ENCODE measurements at regions not wholly inside any gene's neighbourhood (a gene's known extent, or its start where the extent isn't known, plus 50 kb on each side); places are given as distances from the start of the nearest gene placed in this dataset.

DNA sequence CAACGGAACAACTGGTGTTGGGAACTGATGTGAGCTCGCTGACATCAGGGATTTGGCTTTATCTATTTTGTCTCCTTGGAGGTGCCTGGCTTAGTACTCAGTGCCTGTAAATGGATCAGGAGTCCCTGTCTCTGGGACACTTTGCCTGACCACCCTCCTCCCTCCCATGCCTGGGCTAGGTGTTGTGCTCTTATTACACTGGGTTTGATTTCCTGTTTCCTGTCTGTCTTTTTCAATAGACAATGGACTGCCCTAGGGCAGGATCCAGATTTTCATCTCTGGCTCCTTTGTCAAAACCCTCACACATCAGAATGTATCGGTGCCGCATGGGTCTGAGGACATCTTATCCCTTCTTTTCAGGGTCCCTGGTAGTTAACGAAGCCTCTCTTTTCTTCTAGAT lies 223.6 kb upstream of the ASIC2 start:
- Mint-ChIP-seq H3K4me1 (ENCODE audit: low read depth) (no peaks in the 10 kb centered on the region), H3K4me3 (no peak overlapping the region), H3K27ac (no peak overlapping the region), H3K9me3 (peaks cover 64% of the 10 kb centered on the region), H3K36me3 (ENCODE audit: low read depth) (no peaks in the 10 kb centered on the region), H3K27me3 (ENCODE audit: insufficient read depth) (no peaks in the 10 kb centered on the region)
- TF ChIP-seq, protein P1, sequence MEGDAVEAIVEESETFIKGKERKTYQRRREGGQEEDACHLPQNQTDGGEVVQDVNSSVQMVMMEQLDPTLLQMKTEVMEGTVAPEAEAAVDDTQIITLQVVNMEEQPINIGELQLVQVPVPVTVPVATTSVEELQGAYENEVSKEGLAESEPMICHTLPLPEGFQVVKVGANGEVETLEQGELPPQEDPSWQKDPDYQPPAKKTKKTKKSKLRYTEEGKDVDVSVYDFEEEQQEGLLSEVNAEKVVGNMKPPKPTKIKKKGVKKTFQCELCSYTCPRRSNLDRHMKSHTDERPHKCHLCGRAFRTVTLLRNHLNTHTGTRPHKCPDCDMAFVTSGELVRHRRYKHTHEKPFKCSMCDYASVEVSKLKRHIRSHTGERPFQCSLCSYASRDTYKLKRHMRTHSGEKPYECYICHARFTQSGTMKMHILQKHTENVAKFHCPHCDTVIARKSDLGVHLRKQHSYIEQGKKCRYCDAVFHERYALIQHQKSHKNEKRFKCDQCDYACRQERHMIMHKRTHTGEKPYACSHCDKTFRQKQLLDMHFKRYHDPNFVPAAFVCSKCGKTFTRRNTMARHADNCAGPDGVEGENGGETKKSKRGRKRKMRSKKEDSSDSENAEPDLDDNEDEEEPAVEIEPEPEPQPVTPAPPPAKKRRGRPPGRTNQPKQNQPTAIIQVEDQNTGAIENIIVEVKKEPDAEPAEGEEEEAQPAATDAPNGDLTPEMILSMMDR (IDR thresholded peaks at IDR 0.05): no peak
- DNase-seq: no peak

DNA sequence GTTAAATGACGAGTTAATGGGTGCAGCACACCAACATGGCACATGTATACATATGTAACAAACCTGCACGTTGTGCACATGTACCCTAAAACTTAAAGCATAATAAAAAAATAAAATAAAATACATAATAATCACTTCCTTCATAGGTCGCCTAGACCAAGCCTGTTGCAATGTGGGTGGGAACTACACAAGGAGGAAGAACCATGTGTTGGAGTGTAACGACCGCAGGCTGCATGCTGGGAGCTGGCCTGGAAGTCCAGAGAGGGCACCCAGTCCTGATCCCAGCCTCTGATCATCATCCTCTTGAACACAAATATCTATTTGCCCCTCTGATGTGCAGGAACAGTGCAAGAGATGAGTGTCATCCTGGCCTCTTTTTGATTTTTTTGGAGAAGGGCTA lies 224.7 kb upstream of the ASIC2 start:
- no peak overlapping the region for H3K4me3 Mint-ChIP-seq
- H3K9me3 Mint-ChIP-seq: peaks cover 67% of the 10 kb centered on the region
- no peaks in the 10 kb centered on the region for H3K4me1 Mint-ChIP-seq (ENCODE audit: low read depth)
- no peak overlapping the region for H3K27ac Mint-ChIP-seq
- no peaks in the 10 kb centered on the region for H3K36me3 Mint-ChIP-seq (ENCODE audit: low read depth)
- H3K27me3 Mint-ChIP-seq (ENCODE audit: insufficient read depth): 0 out of 2 replicates have a peak, but pooled peaks cover 2% of the 10 kb centered on the region
- DNase-seq: no peak
- TF ChIP-seq, protein P1 (IDR thresholded peaks at IDR 0.05): no peak

DNA sequence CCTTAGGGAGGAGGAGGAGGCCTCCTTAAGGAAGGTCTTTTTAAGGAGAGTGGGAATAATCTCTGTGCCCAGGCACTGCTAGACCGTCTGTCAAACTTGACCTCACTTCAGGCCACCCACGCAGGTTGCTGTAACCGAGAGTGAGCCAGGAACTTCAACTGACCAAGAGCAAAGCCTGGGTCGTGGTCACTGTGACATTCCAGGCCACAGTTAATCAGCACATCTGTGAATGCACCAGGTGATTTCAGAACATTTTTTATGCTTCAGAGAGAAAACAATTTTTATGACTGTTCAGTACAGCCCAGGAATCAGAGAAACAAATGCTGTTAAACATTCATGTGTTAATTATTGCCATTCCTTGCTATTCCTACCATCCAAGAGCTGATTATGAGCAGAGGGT lies 226.6 kb upstream of the ASIC2 start:
- H3K27me3 Mint-ChIP-seq (ENCODE audit: insufficient read depth): peaks cover 2% of the 10 kb centered on the region; the same call in 1 of the 2 replicates
- H3K36me3 Mint-ChIP-seq (ENCODE audit: low read depth): no peaks in the 10 kb centered on the region
- H3K27ac Mint-ChIP-seq: no peak overlapping the region
- TF ChIP-seq, protein P1 (IDR thresholded peaks at IDR 0.05): no peak
- no peak overlapping the region for H3K4me3 Mint-ChIP-seq
- H3K4me1 Mint-ChIP-seq (ENCODE audit: low read depth): no peaks in the 10 kb centered on the region
- DNase-seq: no peak
- peaks cover 65% of the 10 kb centered on the region for H3K9me3 Mint-ChIP-seq

DNA sequence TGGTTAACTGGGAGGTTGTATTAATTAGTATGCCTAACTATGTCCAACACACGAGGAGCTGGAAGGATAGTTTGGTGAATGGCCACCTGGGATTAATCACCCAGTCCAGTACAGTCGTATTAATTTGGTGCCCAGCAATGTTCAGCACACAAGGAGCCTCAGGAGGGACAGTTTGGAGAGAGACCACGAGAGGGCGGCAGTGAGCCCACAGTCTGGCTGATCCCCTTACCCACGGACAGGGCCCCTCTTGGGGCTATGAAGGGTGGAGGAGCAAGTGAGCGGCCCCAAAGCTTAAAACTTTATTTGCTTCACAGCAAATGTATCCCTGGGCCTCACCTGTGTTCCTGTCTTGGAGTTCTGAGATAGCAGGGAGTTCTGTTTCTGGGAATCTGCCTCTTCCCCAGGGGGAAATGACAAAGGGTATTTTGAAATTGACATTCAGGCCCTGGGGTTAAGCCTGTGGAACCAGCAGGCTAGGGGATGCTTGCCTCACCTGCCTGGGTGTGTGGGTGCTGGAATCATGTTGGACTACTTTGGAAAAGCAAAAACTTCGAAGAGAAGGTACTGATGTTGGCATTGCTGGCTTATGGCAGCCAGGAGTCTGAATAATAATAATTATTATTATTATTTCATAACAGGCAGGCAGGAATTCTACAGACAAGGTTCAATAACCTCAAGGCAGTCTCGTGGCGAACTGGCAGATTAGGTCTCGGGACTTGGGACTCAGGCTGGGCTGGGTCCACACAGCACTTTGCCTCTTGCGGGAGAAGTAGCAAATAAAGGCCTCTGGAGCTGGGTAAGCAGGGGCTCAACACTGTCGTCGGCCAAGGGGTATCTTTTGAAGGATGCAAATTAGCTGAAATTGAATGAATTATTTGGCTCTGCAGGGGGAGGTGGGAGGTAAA lies 227.6 kb upstream of the ASIC2 start:
- H3K4me3 Mint-ChIP-seq: no peak overlapping the region
- H3K9me3 Mint-ChIP-seq: peaks cover 68% of the 10 kb centered on the region
- no peaks in the 10 kb centered on the region for H3K4me1 Mint-ChIP-seq (ENCODE audit: low read depth)
- no peak overlapping the region for H3K27ac Mint-ChIP-seq
- TF ChIP-seq, protein P1 (IDR thresholded peaks at IDR 0.05): peak; percentile 62; the same call in 1 of the 2 replicates
- peaks cover 2% of the 10 kb centered on the region; the same call in 1 of the 2 replicates for H3K27me3 Mint-ChIP-seq (ENCODE audit: insufficient read depth)
- H3K36me3 Mint-ChIP-seq (ENCODE audit: low read depth): no peaks in the 10 kb centered on the region
- DNase-seq: no peak

DNA sequence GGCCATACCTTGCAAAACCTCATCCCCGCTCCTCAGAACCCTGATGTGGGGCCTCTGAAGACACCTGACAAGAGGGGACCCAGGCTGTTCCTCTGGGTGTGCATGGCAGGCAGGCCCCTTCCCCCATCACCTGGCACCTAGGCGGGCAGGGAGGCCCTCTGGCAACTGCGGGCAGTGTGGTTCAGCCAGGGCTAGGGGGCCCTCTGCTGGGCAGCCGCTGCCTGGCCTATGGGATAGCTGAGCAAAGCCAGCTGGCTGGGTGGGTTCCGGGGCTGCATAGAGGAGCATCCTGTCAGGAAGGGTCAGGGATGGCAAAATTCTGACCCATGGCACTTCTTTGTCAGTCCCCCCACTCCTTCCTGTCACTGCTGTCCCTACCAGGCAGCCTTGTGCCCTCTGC lies 228.7 kb upstream of the ASIC2 start:
- Mint-ChIP-seq H3K9me3 (peaks cover 68% of the 10 kb centered on the region), H3K4me1 (ENCODE audit: low read depth) (no peaks in the 10 kb centered on the region), H3K4me3 (no peak overlapping the region), H3K36me3 (ENCODE audit: low read depth) (no peaks in the 10 kb centered on the region), H3K27me3 (ENCODE audit: insufficient read depth) (peaks cover 2% of the 10 kb centered on the region; the same call in 1 of the 2 replicates), H3K27ac (no peak overlapping the region)
- DNase-seq: no peak
- TF ChIP-seq, protein P1 (IDR thresholded peaks at IDR 0.05): no peak; the same call in 1 of the 2 replicates
